ENCODE measurements at regions not wholly inside any gene's neighbourhood (a gene's known extent, or its start where the extent isn't known, plus 50 kb on each side); places are given as distances from the start of the nearest gene placed in this dataset.
A peak's percentile ranks its signal among the peaks of the same experiment; 100 is the strongest.

GRCh38 chr5:74953937-74954720 is 87.9 kb upstream of the FAM169A start:
- DNase-seq = no peak

GRCh38 chr5:74953554-74953936 is 87.4 kb upstream of the FAM169A start:
- no peak for DNase-seq

- no peak for DNase-seq
These were observed 86.2 kb upstream of the FAM169A start for GRCh38 chr5:74952406-74952805.

- DNase-seq = no peak
These were observed 85.7 kb upstream of the FAM169A start for GRCh38 chr5:74951865-74952264.

GRCh38 chr5:74950836-74951515 is 84.8 kb upstream of the FAM169A start:
- no peak for DNase-seq

- DNase-seq = no peak
These were observed 83.8 kb upstream of the FAM169A start for GRCh38 chr5:74949976-74950375.

- no peak for DNase-seq
These were observed 81.9 kb upstream of the FAM169A start for GRCh38 chr5:74948031-74948546.

GRCh38 chr5:74946471-74946870 is 80.3 kb upstream of the FAM169A start:
- DNase-seq = no peak

GRCh38 chr5:74945561-74946165 is 79.5 kb upstream of the FAM169A start:
- no peak for DNase-seq

GRCh38 chr5:74943905-74944304 is 77.7 kb upstream of the FAM169A start:
- DNase-seq = no peak

- no peak for DNase-seq
These were observed 76.6 kb upstream of the FAM169A start for GRCh38 chr5:74942622-74943286.

GRCh38 chr5:74940782-74941353 is 74.7 kb upstream of the FAM169A start:
- DNase-seq = no peak

GRCh38 chr5:74938250-74938933 is 72.2 kb upstream of the FAM169A start:
- DNase-seq = no peak

GRCh38 chr5:74935752-74936091 is 69.5 kb upstream of the FAM169A start:
- DNase-seq = no peak

GRCh38 chr5:74934949-74935751 is 69.0 kb upstream of the FAM169A start:
- peak; percentile 45 for DNase-seq

GRCh38 chr5:74927336-74927735 is 61.1 kb upstream of the FAM169A start:
- no peak for DNase-seq

GRCh38 chr5:74919487-74919886 is 53.3 kb upstream of the FAM169A start:
- DNase-seq = peak; percentile 52

GRCh38 chr5:74919041-74919440 is 52.9 kb upstream of the FAM169A start:
- no peak for DNase-seq

- DNase-seq = no peak
These were observed 52.1 kb upstream of the FAM169A start for GRCh38 chr5:74918232-74918669.

GRCh38 chr5:74916831-74917710 is 50.9 kb upstream of the FAM169A start:
- DNase-seq = no peak

All from CD4-positive, alpha-beta T cell treated with Interleukin-17A for 1 hour (primary cell).